ENCODE measurements at regions not wholly inside any gene's neighbourhood (a gene's known extent, or its start where the extent isn't known, plus 50 kb on each side); places are given as distances from the start of the nearest gene placed in this dataset.
A peak's percentile ranks its signal among the peaks of the same experiment; 100 is the strongest.
"Not testable (repeated sequence)": the region's sequence is repeated elsewhere in the genome, so short reads cannot be mapped to it uniquely, and the experiment has no call there.

- H3K27me3 ChIP-seq: peaks cover 0 to 3% of the 10 kb centered on the region in 2 donors
- no peak overlapping the region for H3K4me3 ChIP-seq
- H3K9me3 ChIP-seq: no peaks in the 10 kb centered on the region
- intact Hi-C loops (cut with DNase I; ENCODE audit: low total_unique reads): no loop called here
- no peaks in the 10 kb centered on the region for H3K36me3 ChIP-seq
- no peak for DNase-seq (ENCODE audit: low spot score in 2 of 2)
- no peak overlapping the region for H3K27ac ChIP-seq
- TF ChIP-seq POLR2AphosphoS5 (IDR thresholded peaks at IDR 0.05) (no peak), CTCF (IDR thresholded peaks at IDR 0.05) (no peak), POLR2A (IDR thresholded peaks at IDR 0.05) (no peak)
- H3K4me1 ChIP-seq: no peaks in the 10 kb centered on the region
Observed at GRCh38 chrX:3485727-3486126, 139.3 kb upstream of the MXRA5 start.

- no peaks in the 10 kb centered on the region for H3K36me3 ChIP-seq
- intact Hi-C loops (cut with DNase I; ENCODE audit: low total_unique reads): no loop called here
- TF ChIP-seq POLR2AphosphoS5 (IDR thresholded peaks at IDR 0.05): no peak
- TF ChIP-seq CTCF (IDR thresholded peaks at IDR 0.05): no peak
- TF ChIP-seq POLR2A (IDR thresholded peaks at IDR 0.05): no peak
Observed at GRCh38 chrX:3479026-3479425, 132.6 kb upstream of the MXRA5 start.

GRCh38 chrX:3476973-3477372, 130.5 kb upstream of the MXRA5 start:
- TF ChIP-seq CTCF (IDR thresholded peaks at IDR 0.05): no peak
- no peak for TF ChIP-seq POLR2A (IDR thresholded peaks at IDR 0.05)
- TF ChIP-seq POLR2AphosphoS5 (IDR thresholded peaks at IDR 0.05): no peak

More at GRCh38 chrX:3479026-3479425, 132.6 kb upstream of the MXRA5 start:
- Histone ChIP-seq H3K27ac (no peak overlapping the region), H3K4me3 (no peak overlapping the region), H3K4me1 (no peaks in the 10 kb centered on the region), H3K9me3 (peaks cover 0 to 3% of the 10 kb centered on the region in 2 donors), H3K27me3 (no peaks in the 10 kb centered on the region)
- DNase-seq (ENCODE audit: low spot score in 2 of 2): no peak

GRCh38 chrX:3470211-3470679, 123.8 kb upstream of the MXRA5 start:
- H3K4me3 ChIP-seq; intact Hi-C loops (cut with DNase I; ENCODE audit: low total_unique reads); H3K36me3 ChIP-seq; H3K4me1 ChIP-seq; H3K9me3 ChIP-seq; DNase-seq (ENCODE audit: low spot score in 2 of 2); H3K27ac ChIP-seq; H3K27me3 ChIP-seq: not testable (repeated sequence)

More at GRCh38 chrX:3476973-3477372, 130.5 kb upstream of the MXRA5 start:
- intact Hi-C loops (cut with DNase I; ENCODE audit: low total_unique reads): no loop called here
- H3K4me3 ChIP-seq: no peak overlapping the region
- no peaks in the 10 kb centered on the region for H3K36me3 ChIP-seq
- DNase-seq (ENCODE audit: low spot score in 2 of 2): no peak
- H3K9me3 ChIP-seq: peaks cover 0 to 3% of the 10 kb centered on the region in 2 donors
- H3K4me1 ChIP-seq: no peaks in the 10 kb centered on the region
- no peak overlapping the region for H3K27ac ChIP-seq
- no peaks in the 10 kb centered on the region for H3K27me3 ChIP-seq

GRCh38 chrX:3468031-3468430, 121.6 kb upstream of the MXRA5 start:
- Histone ChIP-seq H3K27me3 (no peaks in the 10 kb centered on the region), H3K27ac (no peak overlapping the region), H3K9me3 (no peaks in the 10 kb centered on the region), H3K4me3 (no peak overlapping the region), H3K36me3 (no peaks in the 10 kb centered on the region), H3K4me1 (no peaks in the 10 kb centered on the region)
- no peak for TF ChIP-seq POLR2A (IDR thresholded peaks at IDR 0.05)
- no peak for TF ChIP-seq CTCF (IDR thresholded peaks at IDR 0.05)
- TF ChIP-seq POLR2AphosphoS5 (IDR thresholded peaks at IDR 0.05): no peak
- DNase-seq (ENCODE audit: low spot score in 2 of 2): no peak
- intact Hi-C loops (cut with DNase I; ENCODE audit: low total_unique reads): no loop called here

- no peak overlapping the region for H3K4me3 ChIP-seq
- H3K27me3 ChIP-seq: no peaks in the 10 kb centered on the region
- TF ChIP-seq POLR2AphosphoS5 (IDR thresholded peaks at IDR 0.05) (no peak), CTCF (IDR thresholded peaks at IDR 0.05) (no peak), POLR2A (IDR thresholded peaks at IDR 0.05) (no peak)
- no peaks in the 10 kb centered on the region for H3K9me3 ChIP-seq
- H3K4me1 ChIP-seq: no peaks in the 10 kb centered on the region
- intact Hi-C loops (cut with DNase I; ENCODE audit: low total_unique reads): no loop called here
- H3K36me3 ChIP-seq: no peaks in the 10 kb centered on the region
- peak overlapping the region in 1 of 2 donors; percentile 25 for H3K27ac ChIP-seq
- no peak for DNase-seq (ENCODE audit: low spot score in 2 of 2)
Observed at GRCh38 chrX:3465017-3465416, 118.6 kb upstream of the MXRA5 start.

Data from breast epithelium (tissue), 4 donors.